GM12873 (cell line): ENCODE measurements at regions not wholly inside any gene's neighbourhood (a gene's known extent, or its start where the extent isn't known, plus 50 kb on each side); places are given as distances from the start of the nearest gene placed in this dataset.

ENCODE experiments used
- CTCF ChIP-seq: IDR thresholded peaks from 2 replicates; pipeline ENCODE4 v1.5.1; 2012; ENCODE audit warnings: low read depth, mild to moderate bottlenecking, moderate library complexity, low read length, control low read depth; ENCODE audit not compliant: insufficient read depth; ENCODE audit errors: missing control alignments

- no peak for TF ChIP-seq CTCF
Observed at GRCh38 chr9:16069249-16069648, 516.4 kb downstream of the CCDC171 start.

- no peak for TF ChIP-seq CTCF
Observed at GRCh38 chr9:16069671-16070454, 517.0 kb downstream of the CCDC171 start.

GRCh38 chr9:16070455-16071145, 517.8 kb downstream of the CCDC171 start:
- no peak for TF ChIP-seq CTCF

GRCh38 chr9:16071400-16071799, 518.6 kb downstream of the CCDC171 start:
- no peak for TF ChIP-seq CTCF

- TF ChIP-seq CTCF, result no peak
Observed at GRCh38 chr9:16074963-16075362, 522.1 kb downstream of the CCDC171 start.

GRCh38 chr9:16075696-16076095, 522.9 kb downstream of the CCDC171 start:
- TF ChIP-seq CTCF, result no peak

GRCh38 chr9:16076511-16076910, 523.7 kb downstream of the CCDC171 start:
- no peak for TF ChIP-seq CTCF
